HG03095 (cell line): ENCODE measurements at regions not wholly inside any gene's neighbourhood (a gene's known extent, or its start where the extent isn't known, plus 50 kb on each side); places are given as distances from the start of the nearest gene placed in this dataset.

Source experiments
- ATAC-seq: cut with Tn5 transposase; IDR thresholded peaks from one replicate; pipeline ENCODE4 v1.9.1; 2021; ENCODE audit warnings: moderate library complexity; ENCODE audit not compliant: unreplicated experiment

DNA sequence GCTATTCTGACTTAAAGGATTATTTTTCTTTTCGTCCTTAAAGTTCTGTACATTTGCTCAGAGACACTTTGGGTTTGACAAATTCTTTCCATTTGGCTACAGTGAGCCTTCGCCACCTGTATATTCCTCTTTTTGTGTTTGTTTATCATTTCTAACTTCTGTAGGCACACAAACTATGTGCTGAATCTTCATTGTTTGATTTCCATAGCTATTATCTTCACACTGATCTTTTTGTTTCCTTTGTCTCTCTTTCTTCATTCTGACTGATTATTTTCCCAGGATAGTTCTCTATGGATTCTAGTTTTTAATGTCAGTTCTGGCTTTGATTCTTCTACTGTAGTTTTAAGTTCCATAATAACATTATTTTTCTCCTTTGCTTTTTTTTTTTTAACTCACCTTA, 350.2 kb downstream of the ZNF521 start:
- ATAC-seq = no peak

- ATAC-seq = no peak
Observed at GRCh38 chr18:25005541-25006403, 346.2 kb downstream of the ZNF521 start.

- no peak for ATAC-seq
Observed at GRCh38 chr18:25010623-25011374, 341.2 kb downstream of the ZNF521 start.
